NOMO-1 treated with DMSO at 0.1 percent for 48 hours (cell line): ENCODE measurements at regions not wholly inside any gene's neighbourhood (a gene's known extent, or its start where the extent isn't known, plus 50 kb on each side); places are given as distances from the start of the nearest gene placed in this dataset.

ENCODE experiments used
- DNase-seq: peaks from one replicate; lab custom pipeline; 2025; ENCODE audit not compliant: unreplicated experiment; lab: John Stamatoyannopoulos, UW

DNA sequence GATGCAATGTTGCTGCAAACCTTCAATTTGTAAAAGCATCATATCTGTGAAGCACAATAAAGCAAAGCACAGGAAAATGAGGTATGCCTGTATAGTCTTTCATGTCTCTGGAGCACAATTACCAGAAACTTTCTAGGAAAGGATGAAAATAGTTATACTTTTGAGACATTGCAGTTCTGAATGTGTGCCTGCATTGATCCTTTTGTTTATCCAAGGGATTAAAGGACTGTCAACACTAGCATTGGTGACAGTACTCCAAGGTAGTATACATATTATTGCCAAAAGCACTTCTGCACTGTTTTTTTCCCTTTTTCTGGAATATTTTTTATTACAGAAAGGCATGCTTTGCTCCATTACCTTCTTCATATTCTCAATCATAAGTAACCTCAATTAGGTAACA, 476.0 kb downstream of the GABRG1 start:
- no peak for DNase-seq

DNA sequence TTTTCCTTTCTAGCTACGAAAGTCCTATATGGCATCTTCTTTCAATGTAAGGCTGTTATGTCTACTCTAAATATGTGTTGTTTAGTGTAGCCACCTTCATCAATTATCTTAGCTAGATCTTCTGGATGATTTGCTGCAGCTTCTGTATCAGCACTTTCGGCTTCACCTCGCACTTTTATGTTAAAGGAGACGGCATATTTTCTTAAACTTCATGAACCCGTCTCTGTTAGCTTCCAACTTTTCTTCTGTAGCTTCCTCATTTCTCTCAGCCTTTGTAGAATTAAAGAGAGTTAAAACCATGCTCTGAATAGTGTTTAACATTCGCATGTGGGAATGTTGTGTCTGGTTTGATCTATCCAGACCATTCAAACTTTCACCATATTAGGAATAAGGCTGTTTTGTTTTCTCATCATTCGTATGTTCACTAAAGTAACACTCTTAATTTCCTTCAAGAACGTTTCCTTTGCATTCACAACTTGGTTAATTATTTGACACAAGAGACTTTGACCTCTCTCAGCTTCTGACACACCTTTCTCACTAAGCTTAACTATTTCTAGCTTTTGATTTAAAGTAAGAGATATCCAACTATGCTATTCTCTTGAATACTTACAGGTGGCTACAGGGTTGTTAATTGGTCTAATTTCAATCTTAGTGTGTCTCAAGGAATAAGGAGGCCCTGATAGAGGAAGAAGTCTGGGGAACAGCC, 476.8 kb downstream of the GABRG1 start:
- DNase-seq, result no peak

GRCh38 chr4:45640281-45640680, 483.6 kb downstream of the GABRG1 start:
- DNase-seq, result no peak

DNA sequence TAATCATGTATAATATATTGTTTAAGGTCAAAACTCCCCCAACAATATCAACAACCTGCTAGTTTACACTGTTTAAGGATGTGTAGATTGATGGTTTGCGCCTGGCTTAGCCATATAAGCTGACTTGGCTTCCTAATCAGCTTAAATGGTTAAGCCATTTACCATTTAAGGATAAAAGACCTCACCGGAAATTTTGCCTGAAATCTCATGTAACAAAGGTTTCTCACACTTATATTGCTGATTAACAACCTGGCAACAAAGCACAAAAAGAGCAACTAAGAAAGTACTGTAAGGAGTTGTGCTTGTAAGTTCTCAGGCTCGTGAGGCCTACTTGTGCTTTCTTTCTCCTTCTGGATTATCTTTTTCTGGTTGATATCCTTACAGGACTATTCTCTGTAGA, 485.2 kb downstream of the GABRG1 start:
- DNase-seq, result no peak

- DNase-seq, result no peak
These were observed 487.7 kb downstream of the GABRG1 start for GRCh38 chr4:45636175-45636574.

- DNase-seq, result no peak
These were observed 494.1 kb downstream of the GABRG1 start for GRCh38 chr4:45629717-45630116.

DNA sequence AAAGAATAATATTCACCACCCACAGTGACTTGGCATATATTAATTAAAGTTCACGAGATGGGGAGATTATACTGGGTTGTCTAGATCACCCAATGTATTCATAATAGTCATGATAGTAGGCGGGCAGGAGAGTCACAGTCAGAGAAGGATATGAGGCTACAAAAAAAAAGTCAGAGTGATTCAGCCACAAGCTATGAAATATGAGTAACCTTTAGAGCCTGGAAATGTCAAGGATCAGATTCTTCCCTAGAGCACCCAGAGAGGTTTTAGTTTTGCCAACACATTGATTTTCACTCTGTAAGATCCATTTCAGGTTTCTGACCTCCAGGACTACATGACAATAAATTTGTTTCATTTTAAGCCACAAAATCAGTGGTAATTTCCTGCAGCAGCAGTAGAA, 501.9 kb downstream of the GABRG1 start:
- no peak for DNase-seq

DNA sequence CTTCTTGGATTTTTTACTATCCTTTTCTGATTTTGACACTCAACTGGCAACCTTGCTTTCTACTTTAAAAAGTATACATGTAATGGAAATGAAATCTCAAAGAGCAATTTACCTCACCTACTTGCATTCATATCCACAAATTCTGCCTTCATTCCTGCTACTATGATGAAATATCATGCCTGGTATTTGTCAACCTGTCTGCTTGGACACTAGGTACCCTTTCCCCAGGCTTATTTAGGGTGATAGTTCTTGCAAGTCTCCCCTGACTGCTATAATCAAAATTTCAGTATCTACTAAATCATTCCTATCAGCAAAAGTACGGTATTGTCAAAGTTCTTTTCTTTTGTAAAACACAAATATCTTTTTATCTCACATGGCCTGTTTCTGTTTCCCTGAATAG, 503.0 kb downstream of the GABRG1 start:
- DNase-seq, result no peak

DNA sequence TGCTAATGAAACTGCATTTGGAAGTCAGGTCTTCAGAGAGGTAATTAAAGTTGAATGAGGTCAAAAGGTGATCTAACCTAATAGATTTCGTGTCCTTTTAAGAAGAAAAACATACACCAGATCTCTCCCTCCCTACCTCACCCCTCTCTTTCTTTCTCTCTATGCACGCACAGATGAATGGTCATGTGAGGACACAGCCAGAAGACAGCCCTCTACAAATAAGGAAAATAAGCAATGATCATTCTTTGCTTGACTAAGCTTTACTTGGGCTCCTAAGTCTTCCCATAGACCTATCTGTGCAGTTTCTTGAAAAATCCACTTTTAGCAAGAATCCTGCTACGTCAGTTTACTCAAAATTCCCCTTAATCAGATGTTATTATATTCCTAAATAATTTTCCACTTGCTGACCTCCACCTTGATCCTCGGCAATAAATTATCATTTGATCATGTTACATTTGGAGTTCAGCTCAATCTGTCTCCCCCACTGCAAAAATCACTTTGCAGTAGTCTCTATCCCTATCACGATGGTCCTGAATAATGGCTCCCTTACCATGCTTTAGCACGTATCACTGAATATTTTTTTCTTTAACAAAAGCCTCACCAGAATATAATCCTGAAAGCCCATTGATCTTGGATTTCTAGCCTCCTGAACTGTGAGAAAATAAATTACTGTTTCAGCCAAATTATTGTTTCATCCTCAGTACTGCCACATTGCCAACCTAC, 527.3 kb downstream of the GABRG1 start:
- DNase-seq, result no peak

- DNase-seq, result no peak
These were observed 543.5 kb downstream of the GABRG1 start for GRCh38 chr4:45580334-45580733.

DNA sequence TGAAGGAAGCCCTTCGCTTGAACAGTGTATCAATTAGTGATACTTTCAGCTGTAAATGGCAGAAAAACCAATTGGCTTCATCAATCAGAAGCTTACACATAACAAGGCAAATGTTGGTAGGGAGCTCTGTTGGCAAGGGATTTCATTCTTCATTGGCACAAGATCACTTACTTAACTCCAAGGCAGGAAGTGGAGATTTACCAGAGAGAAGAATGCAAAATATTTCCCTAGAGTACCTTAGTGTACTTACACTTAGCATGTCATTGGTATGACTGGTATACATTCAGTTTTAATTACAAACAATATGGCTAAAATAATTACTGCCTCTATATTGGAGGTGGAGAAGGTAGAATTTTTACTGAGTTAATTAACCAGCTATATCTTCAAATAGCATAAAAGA, 545.0 kb downstream of the GABRG1 start:
- no peak for DNase-seq

DNA sequence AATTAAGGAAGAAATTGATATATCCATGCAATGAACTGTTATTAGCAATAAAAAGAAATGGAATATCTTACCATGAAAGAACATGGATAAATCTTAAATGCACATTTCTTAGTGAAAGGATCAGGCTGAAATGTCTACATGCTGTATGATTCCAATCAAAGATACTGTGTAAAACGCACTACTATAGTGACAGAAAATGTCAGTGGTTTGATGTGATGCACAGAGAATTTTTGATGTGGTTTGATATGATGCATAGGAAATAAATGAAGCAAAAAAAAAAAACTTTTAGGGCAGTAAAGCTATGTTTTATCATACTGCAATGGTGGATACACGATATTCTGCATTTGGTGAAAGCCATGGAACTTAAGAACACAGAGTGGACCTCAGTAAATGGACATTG, 547.6 kb downstream of the GABRG1 start:
- DNase-seq, result no peak

- DNase-seq, result no peak
These were observed 554.2 kb downstream of the GABRG1 start for GRCh38 chr4:45569619-45570018.

- DNase-seq, result no peak
These were observed 555.2 kb downstream of the GABRG1 start for GRCh38 chr4:45568694-45569093.

DNA sequence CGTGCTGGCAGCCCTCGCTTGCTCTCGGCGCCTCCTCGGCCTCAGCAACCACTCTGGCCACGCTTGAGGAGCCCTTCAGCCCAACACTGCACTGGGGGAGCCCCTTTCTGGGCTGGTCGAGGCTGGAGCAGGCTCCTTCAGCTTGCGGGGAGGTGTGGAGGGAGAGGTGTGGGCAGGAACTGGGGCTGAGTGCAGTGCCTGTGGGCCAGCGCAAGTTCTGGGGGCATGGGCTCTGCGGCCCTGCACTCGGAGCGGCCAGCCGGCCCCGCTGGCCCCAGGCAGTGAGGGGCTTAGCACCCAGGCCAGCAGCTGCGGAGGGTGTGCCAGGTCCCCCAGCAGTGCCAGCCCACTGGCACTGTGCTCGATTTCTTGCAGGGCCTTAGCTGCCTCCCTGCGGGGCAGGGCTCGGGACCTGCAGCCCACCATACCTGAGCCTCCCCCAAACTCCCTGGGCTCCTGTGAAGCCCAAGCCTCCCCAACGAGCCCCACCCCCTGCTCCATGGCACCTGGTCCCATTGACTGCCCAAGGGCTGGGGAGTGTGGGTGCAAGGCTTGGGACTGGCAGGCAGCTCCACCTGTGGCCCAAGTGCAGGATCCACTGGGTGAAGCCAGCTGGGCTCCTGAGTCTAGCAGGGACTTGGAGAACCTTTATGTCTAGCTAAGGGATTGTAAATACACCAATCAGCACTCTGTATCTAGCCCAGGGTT, 556.8 kb downstream of the GABRG1 start:
- DNase-seq, result no peak

DNA sequence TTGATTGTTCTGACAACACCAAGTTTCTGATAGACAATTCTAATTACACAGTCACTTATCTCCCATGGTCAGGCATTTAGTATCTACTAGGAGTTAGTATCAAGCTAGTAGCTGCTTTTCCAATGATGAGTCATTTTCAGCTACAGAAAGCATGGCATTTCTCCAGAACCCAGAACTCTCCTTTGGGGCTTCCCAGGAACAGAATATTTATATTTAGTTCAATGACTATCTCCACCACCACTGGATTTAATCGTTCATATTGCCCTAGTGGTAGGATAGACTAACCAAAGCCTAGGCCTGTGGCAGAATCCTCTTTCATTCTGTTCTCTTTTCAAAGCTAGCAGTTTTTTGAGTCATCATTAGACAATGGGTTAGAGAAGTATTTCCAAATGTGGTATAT, 569.4 kb downstream of the GABRG1 start:
- DNase-seq, result no peak

- no peak for DNase-seq
These were observed 573.0 kb downstream of the GABRG1 start for GRCh38 chr4:45550766-45551366.

GRCh38 chr4:45539142-45539814, 584.6 kb downstream of the GABRG1 start:
- DNase-seq, result no peak

DNA sequence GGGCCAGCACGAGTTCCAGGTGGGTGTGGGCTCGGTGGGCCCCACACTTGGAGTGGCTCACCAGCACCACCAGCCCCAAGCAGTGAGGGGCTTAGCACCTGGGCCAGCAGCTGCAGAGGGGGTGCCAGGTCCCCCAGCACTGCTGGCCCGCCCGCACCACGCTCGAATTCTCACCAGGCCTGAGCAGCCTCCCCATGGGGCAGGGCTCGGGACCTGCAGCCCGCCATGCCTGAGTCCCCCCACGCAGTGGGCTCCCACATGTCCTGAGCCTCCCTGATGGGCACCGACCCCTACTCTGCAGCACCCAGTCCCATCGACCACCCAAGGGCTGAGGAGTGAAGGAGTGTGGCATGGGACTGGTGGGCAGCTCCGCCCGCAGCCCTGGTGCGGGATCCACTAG, 593.4 kb downstream of the GABRG1 start:
- DNase-seq, result no peak

- DNase-seq, result no peak
These were observed 596.7 kb downstream of the GABRG1 start for GRCh38 chr4:45527160-45527559.

DNA sequence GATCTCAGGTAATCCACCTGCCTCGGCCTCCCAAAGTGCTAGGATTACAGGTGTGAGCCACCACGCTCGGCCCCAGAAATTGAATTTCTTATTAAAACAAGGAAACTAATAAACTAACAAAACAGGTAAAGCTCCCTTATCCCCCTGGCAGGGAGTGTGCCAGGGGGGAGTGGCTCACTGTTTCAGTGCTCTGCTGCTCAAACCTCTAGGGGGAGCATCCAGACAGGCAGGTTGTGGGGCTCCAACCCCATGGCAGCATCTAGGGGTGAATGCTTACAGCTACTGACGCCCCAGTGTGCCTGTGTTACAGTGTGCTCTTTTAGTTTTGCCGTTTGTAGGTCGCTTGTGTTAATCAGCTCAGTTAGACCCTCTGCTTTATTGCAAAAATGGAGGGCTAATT, 605.0 kb downstream of the GABRG1 start:
- DNase-seq, result no peak
